WTC11 (cell line): ENCODE measurements at regions not wholly inside any gene's neighbourhood (a gene's known extent, or its start where the extent isn't known, plus 50 kb on each side); places are given as distances from the start of the nearest gene placed in this dataset.
"Not testable (repeated sequence)": the region's sequence is repeated elsewhere in the genome, so short reads cannot be mapped to it uniquely, and the experiment has no call there.

Experiments used
- ARID4B ChIP-seq: sonication (generic); formaldehyde crosslinking; IDR thresholded peaks from 2 replicates; pipeline ENCODE4 v1.8.0; 2023; ENCODE audit warnings: missing genetic modification reagents, mild to moderate bottlenecking, borderline replicate concordance
- CREM ChIP-seq: sonication (generic); formaldehyde crosslinking; IDR thresholded peaks from 2 replicates; pipeline ENCODE4 v1.8.1; 2022; ENCODE audit warnings: mild to moderate bottlenecking, missing genetic modification reagents, moderate library complexity
- CTCF ChIP-seq: fragments of 200-600 bp; IDR thresholded peaks from 2 replicates; pipeline ENCODE4 v1.8.0; 2022; ENCODE audit warnings: antibody characterized with exemption
- FOXP1 ChIP-seq: sonication (generic); formaldehyde crosslinking; IDR thresholded peaks from 2 replicates; pipeline ENCODE4 v1.8.0; 2022; ENCODE audit warnings: missing genetic modification reagents, mild to moderate bottlenecking, moderate library complexity, borderline replicate concordance
- JUN ChIP-seq: sonication (generic); formaldehyde crosslinking; IDR thresholded peaks from 2 replicates; pipeline ENCODE4 v1.8.0; 2023; ENCODE audit warnings: mild to moderate bottlenecking, missing genetic modification reagents
- NFYB ChIP-seq: sonication (generic); formaldehyde crosslinking; conservative IDR thresholded peaks from 2 replicates; pipeline ENCODE4 v1.8.0; 2022; ENCODE audit warnings: low read depth, missing genetic modification reagents
- SOX15 ChIP-seq: fragments of 250-450 bp; sonication (Bioruptor Pico); IDR thresholded peaks from 2 replicates; pipeline ENCODE4 v1.9.0; 2021; ENCODE audit warnings: mild to moderate bottlenecking
- USF2 ChIP-seq: sonication (generic); formaldehyde crosslinking; IDR thresholded peaks from 2 replicates; pipeline ENCODE4 v1.8.1; 2023; ENCODE audit warnings: mild to moderate bottlenecking, missing genetic modification reagents, moderate library complexity
- TF ChIP-seq, protein P1 (sequence below): sonication (generic); formaldehyde crosslinking; conservative IDR thresholded peaks from 2 replicates; pipeline ENCODE4 v1.8.1; 2022; ENCODE audit warnings: mild to moderate bottlenecking, missing genetic modification reagents
- TF ChIP-seq, protein P2 (sequence below): sonication (generic); formaldehyde crosslinking; IDR thresholded peaks from 2 replicates; pipeline ENCODE4 v1.8.0; 2022; ENCODE audit warnings: mild to moderate bottlenecking, missing genetic modification reagents
- TF ChIP-seq, protein P3 (sequence below): sonication (generic); formaldehyde crosslinking; IDR thresholded peaks from 2 replicates; pipeline ENCODE4 v1.8.0; 2022; ENCODE audit warnings: mild to moderate bottlenecking, missing genetic modification reagents
- TF ChIP-seq, protein P4 (sequence below): sonication (generic); formaldehyde crosslinking; IDR thresholded peaks from 2 replicates; pipeline ENCODE4 v1.8.1; 2022; ENCODE audit warnings: low read depth, mild to moderate bottlenecking, moderate library complexity, missing genetic modification reagents, borderline replicate concordance

GRCh38 chr16:15192197-15192596 lies 98.1 kb upstream of the RRN3 start:
- not testable (repeated sequence) for TF ChIP-seq USF2 (CRISPR knock-in tag); FOXP1; CTCF; SOX15; CREM; JUN (CRISPR knock-in tag); ARID4B; NFYB (CRISPR knock-in tag)
- TF ChIP-seq, protein P1, sequence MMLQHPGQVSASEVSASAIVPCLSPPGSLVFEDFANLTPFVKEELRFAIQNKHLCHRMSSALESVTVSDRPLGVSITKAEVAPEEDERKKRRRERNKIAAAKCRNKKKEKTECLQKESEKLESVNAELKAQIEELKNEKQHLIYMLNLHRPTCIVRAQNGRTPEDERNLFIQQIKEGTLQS (CRISPR knock-in tag) = not testable (repeated sequence)
- TF ChIP-seq, protein P2, sequence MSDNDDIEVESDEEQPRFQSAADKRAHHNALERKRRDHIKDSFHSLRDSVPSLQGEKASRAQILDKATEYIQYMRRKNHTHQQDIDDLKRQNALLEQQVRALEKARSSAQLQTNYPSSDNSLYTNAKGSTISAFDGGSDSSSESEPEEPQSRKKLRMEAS (CRISPR knock-in tag) = not testable (repeated sequence)
- TF ChIP-seq, protein P3, sequence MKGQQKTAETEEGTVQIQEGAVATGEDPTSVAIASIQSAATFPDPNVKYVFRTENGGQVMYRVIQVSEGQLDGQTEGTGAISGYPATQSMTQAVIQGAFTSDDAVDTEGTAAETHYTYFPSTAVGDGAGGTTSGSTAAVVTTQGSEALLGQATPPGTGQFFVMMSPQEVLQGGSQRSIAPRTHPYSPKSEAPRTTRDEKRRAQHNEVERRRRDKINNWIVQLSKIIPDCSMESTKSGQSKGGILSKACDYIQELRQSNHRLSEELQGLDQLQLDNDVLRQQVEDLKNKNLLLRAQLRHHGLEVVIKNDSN (CRISPR knock-in tag) = not testable (repeated sequence)
- TF ChIP-seq, protein P4, sequence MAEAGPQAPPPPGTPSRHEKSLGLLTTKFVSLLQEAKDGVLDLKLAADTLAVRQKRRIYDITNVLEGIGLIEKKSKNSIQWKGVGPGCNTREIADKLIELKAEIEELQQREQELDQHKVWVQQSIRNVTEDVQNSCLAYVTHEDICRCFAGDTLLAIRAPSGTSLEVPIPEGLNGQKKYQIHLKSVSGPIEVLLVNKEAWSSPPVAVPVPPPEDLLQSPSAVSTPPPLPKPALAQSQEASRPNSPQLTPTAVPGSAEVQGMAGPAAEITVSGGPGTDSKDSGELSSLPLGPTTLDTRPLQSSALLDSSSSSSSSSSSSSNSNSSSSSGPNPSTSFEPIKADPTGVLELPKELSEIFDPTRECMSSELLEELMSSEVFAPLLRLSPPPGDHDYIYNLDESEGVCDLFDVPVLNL (CRISPR knock-in tag) = not testable (repeated sequence)
